ENCODE measurements at regions not wholly inside any gene's neighbourhood (a gene's known extent, or its start where the extent isn't known, plus 50 kb on each side); places are given as distances from the start of the nearest gene placed in this dataset.
"Not testable (repeated sequence)": the region's sequence is repeated elsewhere in the genome, so short reads cannot be mapped to it uniquely, and the experiment has no call there.

GRCh38 chr5:43802651-43803050, 199.7 kb downstream of the NNT start:
- no peak for DNase-seq
- in situ Hi-C loops (cut with HindIII; ENCODE audit: low pct_ligation_motif_present, low sequenced_read_pairs) = no loop called here

GRCh38 chr5:43802119-43802518, 199.1 kb downstream of the NNT start:
- no peak overlapping the region for H3K4me3 ChIP-seq (ENCODE audit: low read depth, low read length)
- in situ Hi-C loops (cut with HindIII; ENCODE audit: low pct_ligation_motif_present, low sequenced_read_pairs) = no loop called here

More at GRCh38 chr5:43802651-43803050, 199.7 kb downstream of the NNT start:
- Histone ChIP-seq H3K27ac (no peak overlapping the region), H3K27me3 (replicated peaks) (no peaks in the 10 kb centered on the region), H3K36me3 (replicated peaks) (no peaks in the 10 kb centered on the region), H3K4me3 (ENCODE audit: low read depth, low read length) (no peak overlapping the region)
- TF ChIP-seq CTCF (IDR thresholded peaks at IDR 0.05; ENCODE audit: low read depth, low read length, missing control alignments) = no peak

GRCh38 chr5:43798740-43799139, 195.8 kb downstream of the NNT start:
- in situ Hi-C loops (cut with HindIII; ENCODE audit: low pct_ligation_motif_present, low sequenced_read_pairs) = no loop called here

More at GRCh38 chr5:43802119-43802518, 199.1 kb downstream of the NNT start:
- TF ChIP-seq CTCF (IDR thresholded peaks at IDR 0.05; ENCODE audit: low read depth, low read length, missing control alignments) = no peak
- DNase-seq = peak; percentile 28
- H3K36me3 ChIP-seq (replicated peaks) = no peaks in the 10 kb centered on the region
- H3K27ac ChIP-seq = no peak overlapping the region
- H3K27me3 ChIP-seq (replicated peaks) = no peaks in the 10 kb centered on the region

GRCh38 chr5:43791880-43792279, 188.9 kb downstream of the NNT start:
- H3K4me3 ChIP-seq (ENCODE audit: low read depth, low read length); H3K27ac ChIP-seq; H3K36me3 ChIP-seq (replicated peaks); H3K27me3 ChIP-seq (replicated peaks); in situ Hi-C loops (cut with HindIII; ENCODE audit: low pct_ligation_motif_present, low sequenced_read_pairs); DNase-seq: not testable (repeated sequence)

More at GRCh38 chr5:43798740-43799139, 195.8 kb downstream of the NNT start:
- H3K4me3 ChIP-seq (ENCODE audit: low read depth, low read length) = no peak overlapping the region
- no peak overlapping the region for H3K27ac ChIP-seq
- no peak for TF ChIP-seq CTCF (IDR thresholded peaks at IDR 0.05; ENCODE audit: low read depth, low read length, missing control alignments)
- no peaks in the 10 kb centered on the region for H3K36me3 ChIP-seq (replicated peaks)
- no peaks in the 10 kb centered on the region for H3K27me3 ChIP-seq (replicated peaks)
- no peak for DNase-seq

- TF ChIP-seq CTCF (IDR thresholded peaks at IDR 0.05; ENCODE audit: low read depth, low read length, missing control alignments) = no peak
Observed at GRCh38 chr5:43785198-43785597, 182.2 kb downstream of the NNT start.

GRCh38 chr5:43780586-43780985, 177.6 kb downstream of the NNT start:
- Histone ChIP-seq H3K27me3 (replicated peaks) (no peaks in the 10 kb centered on the region), H3K4me3 (ENCODE audit: low read depth, low read length) (no peak overlapping the region), H3K36me3 (replicated peaks) (no peaks in the 10 kb centered on the region), H3K27ac (no peak overlapping the region)
- DNase-seq = peak; percentile 18
- in situ Hi-C loops (cut with HindIII; ENCODE audit: low pct_ligation_motif_present, low sequenced_read_pairs) = no loop called here
- TF ChIP-seq CTCF (IDR thresholded peaks at IDR 0.05; ENCODE audit: low read depth, low read length, missing control alignments) = no peak

More at GRCh38 chr5:43785198-43785597, 182.2 kb downstream of the NNT start:
- Histone ChIP-seq H3K4me3 (ENCODE audit: low read depth, low read length) (no peak overlapping the region), H3K27me3 (replicated peaks) (no peaks in the 10 kb centered on the region), H3K36me3 (replicated peaks) (no peaks in the 10 kb centered on the region), H3K27ac (no peak overlapping the region)
- no peak for DNase-seq
- in situ Hi-C loops (cut with HindIII; ENCODE audit: low pct_ligation_motif_present, low sequenced_read_pairs) = no loop called here

All from brain microvascular endothelial cell (primary cell).